Left lobe of liver (tissue), 2 donors: ENCODE measurements at regions not wholly inside any gene's neighbourhood (a gene's known extent, or its start where the extent isn't known, plus 50 kb on each side); places are given as distances from the start of the nearest gene placed in this dataset.

Experiments
- ATAC-seq: fragments of 200-7000 bp; cut with Tn5 transposase; one replicate; pipeline ENCODE4 v1.9.1; 2020; ENCODE audit warnings: mild to moderate bottlenecking, moderate library complexity
- DNase-seq: peaks from one replicate; pipeline ENCODE4 v3.0.0-alpha.2; 2020; ENCODE audit warnings: low spot score
- donor health status: DM: no; HTN: no; CAD: no; lungs with moderate emphysema.
- donor health status: DM: no; HTN: yes; CAD: no.

DNA sequence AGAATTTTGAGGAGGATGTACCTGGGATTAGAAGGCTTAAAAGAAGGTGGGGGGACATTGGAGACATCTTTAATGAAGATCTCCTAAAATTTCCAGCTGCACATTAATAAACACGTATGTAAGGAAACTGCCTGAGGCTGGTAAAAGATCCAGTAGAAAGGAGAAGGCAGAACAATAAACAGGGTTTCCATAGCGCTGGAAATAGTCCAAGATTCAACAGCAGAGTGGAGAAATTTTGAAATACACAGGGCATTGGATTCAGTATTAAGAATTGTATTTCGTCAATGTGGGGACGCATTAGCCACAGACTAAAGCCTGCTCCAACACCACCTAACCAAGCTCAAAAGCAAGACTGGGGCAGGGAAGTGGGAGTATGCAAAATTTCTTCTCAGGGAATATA lies 606.9 kb upstream of the NRXN1 start:
- ATAC-seq (no peak), DNase-seq (no peak)

DNA sequence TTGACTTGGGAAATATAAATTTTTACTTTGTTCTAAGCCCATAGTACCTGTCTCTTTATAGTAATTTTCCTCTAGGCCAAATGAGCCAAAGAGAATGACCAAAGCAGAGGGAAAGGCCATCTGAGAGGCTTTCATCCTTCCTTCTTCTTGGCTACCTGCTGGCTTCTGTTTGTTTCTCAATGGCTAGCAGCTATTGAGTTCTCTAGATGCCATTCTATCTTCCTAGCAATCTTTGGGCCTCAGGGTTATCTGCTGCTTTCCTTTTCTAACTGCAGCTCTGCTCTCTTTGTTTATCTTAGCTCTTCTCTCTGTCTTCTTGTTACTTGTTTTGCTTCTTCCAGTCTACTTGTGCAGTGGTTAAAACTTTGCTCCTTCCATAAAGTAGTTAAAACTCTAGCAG lies 601.1 kb upstream of the NRXN1 start:
- no peak for DNase-seq
- ATAC-seq = no peak

DNA sequence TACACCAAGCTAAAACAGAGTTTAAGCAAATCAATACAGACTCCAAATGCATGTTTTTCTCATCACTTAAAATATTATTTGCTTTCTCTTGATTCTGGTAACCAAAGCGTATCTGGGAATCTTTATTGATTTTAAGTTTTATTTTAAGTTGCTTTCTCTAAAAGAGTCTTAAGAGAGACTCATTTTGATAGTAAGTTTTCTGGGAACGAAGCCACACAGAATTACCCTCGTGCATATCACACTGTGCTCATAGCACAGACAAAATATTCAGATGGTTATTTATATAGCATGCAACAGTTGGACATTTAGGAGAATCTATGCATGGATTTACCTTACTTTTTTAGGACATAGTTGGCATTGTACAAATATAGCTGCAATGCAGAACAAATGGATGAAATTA lies 597.5 kb upstream of the NRXN1 start:
- DNase-seq (no peak), ATAC-seq (no peak)

DNA sequence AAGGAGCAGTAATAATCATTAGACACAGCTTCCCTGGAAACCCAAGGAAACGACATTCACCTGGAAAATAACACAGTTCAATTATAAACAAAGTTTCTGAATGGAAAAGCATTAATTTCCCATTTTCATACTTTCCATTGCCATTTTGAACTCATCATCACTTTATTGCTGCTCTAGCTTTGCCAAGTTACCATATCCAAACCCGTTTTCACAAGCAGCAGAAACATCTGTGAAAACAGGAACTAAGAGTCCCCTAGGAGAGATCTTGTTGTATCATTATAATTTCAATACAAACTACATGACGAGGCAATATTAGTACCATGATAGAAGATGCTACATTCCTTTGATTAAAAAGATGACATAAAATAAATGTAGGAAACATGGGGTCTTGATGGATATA lies 597.0 kb upstream of the NRXN1 start:
- ATAC-seq = no peak
- no peak for DNase-seq

DNA sequence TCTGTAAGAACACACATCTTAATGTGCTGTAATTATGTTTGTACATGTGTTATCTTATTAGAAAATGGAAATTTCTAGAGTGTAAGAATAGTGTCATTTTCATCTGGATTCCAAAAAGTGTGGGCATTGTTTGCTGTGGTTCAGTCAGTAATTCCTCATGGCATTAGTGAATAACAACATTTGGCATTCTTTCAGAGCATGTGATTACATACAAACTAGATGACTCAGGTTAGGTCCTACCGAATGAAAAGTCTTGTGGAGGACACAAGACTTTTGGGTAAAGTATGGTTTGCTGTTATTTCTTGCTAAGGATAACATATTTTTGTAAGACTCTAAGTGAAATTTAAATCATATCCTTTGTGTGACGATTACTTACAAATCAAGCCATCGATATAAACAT lies 593.1 kb upstream of the NRXN1 start:
- ATAC-seq (no peak), DNase-seq (no peak)

DNA sequence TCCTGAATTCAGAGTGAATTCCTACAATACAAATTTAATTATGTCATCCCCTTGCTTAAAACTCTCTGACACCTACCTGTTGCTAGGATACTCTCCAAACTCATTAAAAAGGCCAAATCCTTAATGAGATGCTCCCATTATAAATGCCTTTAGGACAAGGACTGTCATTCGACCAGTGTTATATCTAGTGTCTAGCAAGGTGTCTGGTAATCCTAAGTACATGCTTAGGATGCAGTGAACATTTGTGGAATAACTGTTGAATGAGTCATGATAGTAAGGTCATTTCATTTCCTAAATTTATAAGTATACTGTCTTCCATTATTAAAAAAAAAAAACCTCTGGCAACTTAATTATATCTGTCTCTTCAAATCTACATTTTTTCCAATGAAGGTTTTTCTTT lies 588.9 kb upstream of the NRXN1 start:
- no peak for ATAC-seq

DNA sequence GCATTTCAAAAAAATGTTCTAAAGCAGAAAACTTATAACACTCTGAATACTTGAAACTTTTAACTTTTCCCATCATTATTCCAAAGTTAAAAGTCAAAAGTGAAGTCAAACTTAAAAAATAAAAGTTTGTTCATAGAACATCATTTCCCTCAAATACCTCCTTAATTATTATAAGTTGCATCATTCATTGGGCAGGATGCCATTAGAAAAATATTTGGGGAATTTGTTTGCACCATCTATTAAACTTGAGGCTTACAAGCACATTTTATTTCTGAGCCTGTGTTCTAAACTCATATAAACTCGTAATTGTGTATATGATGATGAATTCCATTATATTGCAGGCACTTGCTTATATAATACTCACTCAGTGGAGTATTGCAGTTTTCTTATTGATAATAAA lies 588.0 kb upstream of the NRXN1 start:
- ATAC-seq = no peak

More for the DNA sequence above, 588.9 kb upstream of the NRXN1 start:
- no peak for DNase-seq

DNA sequence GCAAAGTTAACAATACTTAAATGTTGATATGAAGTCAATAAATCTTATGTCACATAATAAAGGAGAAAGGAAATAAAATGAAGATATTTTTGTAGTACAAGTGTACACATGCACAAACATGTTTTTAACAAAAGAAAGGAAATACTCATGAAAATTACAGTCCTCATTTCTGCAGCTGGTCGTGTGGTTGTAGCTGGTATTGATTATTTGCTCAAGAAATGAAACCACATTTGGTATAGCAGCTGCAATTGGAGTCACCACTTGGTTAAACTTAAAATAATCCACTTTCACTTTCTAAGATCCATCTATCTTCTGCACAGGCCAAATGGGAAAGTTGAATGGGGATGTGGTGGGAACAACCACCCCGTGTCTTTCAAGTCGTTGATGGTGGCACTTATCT lies 580.5 kb upstream of the NRXN1 start:
- DNase-seq (no peak), ATAC-seq (no peak)

More for the DNA sequence above, 588.0 kb upstream of the NRXN1 start:
- no peak for DNase-seq

DNA sequence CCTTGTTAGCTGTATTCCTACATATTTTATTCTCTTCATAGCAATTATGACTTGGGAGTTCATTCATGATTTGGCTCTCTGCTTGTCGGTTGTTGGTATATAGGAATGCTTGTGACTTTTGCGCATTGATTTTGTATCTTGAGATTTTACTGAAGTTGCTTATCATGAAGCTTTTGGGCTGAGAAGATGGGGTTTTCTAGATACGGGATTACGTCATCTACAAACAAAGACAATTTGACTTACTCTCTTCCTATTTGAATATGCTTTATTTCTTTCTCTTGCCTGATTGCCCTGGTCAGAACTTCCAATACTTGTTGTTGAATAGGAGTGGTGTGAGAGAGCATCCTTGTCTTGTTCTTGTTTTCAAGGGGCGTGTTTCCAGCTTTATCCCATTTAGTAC lies 569.8 kb upstream of the NRXN1 start:
- DNase-seq = no peak
- no peak for ATAC-seq

DNA sequence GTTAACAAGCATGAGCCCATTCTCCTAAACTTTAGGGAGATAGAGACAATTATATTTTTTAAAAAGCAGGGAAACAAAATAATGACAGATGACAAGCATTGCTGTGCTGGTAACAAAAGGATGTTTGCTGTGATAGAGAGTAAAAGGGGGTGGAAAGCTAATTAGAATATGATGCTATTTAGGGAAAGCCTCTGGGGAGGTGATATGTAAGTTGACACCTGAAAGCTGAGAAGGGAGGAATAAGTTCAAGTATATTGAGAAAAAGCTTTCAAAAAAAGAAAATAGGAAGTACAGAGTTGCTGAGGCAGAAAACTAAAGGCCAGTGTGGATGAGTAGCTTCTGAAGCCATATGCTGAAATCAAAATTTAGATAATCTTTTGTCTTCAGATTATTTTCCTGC lies 565.2 kb upstream of the NRXN1 start:
- no peak for DNase-seq
- ATAC-seq = no peak

DNA sequence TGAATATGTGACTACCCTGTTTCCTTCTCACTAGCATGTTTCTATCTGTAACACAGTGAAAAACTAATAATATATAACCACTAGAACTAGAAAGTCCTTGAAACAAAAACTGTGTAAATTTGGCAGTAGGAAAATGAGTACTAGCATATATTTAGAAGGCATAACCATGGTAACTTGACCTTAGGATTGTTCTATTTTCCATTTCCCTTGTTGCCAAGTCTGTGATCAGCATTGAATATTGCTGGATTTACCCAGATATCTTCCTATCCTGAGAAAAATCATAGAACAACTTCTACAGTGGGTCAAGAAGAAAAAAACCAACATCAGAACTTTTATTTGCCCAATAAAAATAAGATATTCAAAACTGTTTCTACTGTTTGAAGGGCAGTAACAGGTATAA lies 563.9 kb upstream of the NRXN1 start:
- ATAC-seq (no peak), DNase-seq (no peak)

DNA sequence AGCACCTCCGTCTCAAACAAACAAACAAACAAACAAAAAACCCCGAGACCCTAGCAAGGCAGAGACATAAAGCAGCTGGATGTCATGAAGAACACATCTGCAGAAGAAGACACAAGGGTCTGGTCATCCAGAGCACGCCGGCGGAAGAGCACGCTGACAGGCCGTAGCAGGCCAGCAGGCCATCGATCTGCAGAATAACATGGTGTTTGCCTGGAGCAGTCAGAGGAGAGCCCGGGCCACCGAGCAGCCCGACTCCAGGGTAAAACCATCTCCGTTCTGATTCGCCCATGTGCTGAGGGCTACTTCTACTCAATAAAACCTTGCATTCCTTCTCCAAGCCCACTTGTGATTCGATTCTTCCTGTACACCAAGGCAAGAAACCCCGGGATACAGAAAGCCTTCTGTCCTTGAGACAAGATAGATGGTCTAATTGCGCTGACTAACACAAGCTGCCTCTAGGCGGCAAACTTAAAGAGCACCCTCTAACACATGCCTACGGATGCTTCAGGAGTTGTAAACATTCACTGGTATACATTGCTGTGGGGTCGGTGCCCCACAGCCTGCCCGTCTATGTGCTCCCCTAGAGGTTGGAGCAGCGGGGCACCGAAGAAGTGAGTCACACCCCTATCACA lies 549.8 kb upstream of the NRXN1 start:
- ATAC-seq = no peak
- DNase-seq = no peak

DNA sequence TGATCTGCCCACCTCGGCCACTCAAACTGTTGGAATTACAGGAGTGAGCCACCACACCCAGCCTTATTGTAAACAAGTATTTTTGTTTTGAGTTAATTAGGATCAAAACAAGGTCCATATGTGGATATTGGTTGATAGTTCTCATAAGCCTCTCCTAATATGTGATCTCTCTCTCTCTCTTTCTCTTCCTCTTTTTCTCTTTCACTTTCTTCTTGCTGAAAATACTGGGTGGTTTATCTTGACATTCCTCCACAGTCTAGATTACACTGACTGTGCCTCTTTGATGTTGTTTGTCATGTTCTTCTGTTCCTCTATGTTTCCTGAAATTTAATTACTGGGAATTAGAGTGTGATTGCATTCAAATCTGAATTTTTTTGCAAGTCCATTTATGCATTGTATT lies 547.5 kb upstream of the NRXN1 start:
- no peak for ATAC-seq
- DNase-seq = no peak

DNA sequence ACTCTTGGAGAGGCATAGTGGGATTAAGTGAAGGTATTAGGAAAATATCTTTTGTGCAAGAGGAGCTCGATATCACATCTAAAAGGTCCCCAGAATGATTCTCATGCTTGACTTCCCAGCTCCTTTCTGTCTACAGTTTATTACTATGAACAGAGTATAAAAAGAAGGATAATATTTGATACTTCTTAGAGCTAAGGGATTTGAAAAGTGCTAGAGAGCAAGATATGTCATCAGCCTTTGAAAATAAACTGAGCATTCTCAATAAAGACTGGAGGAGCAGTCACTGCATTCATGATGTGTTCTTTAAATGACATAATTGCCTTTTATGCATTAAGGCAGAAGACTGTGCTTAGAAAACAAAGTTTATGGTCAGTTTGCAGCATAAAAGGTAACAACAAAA lies 543.2 kb upstream of the NRXN1 start:
- DNase-seq = no peak
- no peak for ATAC-seq

DNA sequence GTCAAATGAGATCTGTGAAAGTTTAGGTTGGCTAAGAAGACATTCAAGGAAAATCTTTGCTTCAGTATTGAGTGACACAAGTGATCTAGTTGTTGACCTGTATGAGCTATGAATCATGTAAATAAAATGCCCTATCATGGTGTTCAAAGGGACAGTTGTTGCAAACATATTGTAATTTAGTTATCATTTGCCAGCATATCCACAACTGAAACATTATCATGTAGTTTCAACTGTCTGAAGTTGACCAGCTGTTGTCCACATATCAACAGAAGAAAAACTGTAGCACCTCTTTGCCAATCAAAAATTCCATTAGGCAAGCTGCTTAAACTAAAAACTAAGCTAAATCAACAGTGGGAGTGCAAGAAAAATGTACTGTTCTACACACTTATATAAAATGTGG lies 527.1 kb upstream of the NRXN1 start:
- no peak for DNase-seq
- no peak for ATAC-seq

DNA sequence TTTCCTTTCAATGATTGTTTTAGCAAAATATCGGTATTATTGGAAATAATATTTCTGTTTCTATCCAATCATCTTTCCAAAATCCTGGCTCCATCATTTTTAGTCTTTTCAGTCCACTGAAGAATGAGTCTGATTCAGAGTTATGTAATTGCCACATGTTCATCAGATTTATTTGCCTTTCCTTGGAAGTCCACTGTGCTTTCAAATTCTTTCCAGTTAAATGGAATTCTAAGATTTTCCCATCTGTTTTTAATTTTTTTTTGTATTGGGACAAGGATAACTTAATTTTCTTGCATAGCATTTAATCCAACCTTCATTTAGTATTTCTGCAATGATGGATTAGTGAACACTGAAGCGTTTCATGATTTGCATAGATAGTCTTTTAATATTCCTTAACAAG lies 521.5 kb upstream of the NRXN1 start:
- ATAC-seq (no peak), DNase-seq (no peak)

DNA sequence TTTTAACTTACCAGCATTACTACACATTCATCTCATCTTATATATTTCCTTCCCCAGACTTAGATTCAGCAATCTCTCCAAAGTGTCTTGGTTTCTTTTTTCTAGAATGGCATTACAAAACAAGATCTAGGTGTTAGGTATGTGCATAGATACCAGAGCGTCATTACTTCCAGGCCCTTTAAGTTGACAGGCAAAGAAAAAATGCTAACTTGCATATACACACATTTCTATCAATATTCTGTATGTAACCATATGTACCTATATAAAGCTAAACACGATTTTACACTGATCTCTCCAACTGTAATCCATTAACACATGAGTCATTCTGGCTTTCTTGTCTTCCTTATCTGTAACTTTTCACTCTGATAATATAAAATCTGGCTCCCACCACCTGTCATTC lies 503.8 kb upstream of the NRXN1 start:
- DNase-seq (no peak), ATAC-seq (no peak)

DNA sequence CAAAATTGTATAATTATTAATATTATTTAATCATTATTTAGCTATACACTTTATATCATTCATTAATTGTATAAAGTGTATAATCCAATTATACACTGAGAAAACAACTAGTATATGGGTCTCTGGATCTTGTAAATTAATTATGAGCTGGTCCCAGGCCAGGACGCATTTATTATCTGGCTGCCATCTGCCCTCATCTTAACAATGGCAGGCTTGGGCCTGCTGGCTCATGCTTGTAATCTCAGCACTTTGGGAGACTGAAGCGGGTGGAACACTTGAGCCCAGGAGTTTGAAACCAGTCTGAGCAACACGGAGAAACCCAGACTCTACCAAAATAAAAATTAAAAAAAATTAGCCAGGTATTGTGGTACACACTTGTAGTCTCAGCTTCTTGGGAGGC lies 502.2 kb upstream of the NRXN1 start:
- DNase-seq (no peak), ATAC-seq (no peak)

DNA sequence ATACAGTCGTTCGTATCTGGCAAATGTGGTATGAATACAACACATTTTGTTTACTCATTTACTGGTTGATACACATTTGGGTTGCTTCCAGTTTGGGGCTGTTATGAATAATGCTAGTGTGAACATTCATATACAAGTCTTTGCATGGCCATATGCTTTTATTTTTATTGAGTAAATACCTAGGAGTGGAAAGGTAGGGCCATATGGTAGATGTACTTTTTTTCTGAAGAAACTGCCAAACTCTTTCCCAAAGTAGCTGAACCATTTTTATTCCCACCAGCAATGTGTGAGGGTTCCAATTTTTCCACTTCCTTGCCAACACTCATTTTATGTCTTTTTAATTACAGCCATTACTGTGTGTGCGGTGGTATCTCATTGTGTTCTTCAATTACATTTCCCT lies 496.2 kb upstream of the NRXN1 start:
- DNase-seq (no peak), ATAC-seq (no peak)

DNA sequence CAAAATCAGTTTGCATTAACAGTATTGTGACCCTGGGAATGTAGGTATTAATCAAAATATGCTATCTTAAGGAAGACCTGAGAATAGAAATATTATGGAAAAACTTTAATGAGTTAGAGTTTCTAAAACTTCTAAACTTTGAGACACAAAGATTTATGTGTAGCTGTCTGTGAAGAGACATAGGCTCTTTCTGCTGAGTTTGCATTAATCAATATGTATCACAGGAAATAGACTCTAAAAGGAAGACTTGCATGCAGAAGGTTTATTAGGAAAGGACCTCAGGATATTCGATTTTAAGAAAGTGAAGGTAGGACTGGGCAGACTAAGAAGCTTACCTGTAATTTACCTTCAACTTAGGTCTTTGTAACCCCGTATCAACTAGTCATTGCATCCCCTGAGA lies 494.8 kb upstream of the NRXN1 start:
- no peak for ATAC-seq
- no peak for DNase-seq

DNA sequence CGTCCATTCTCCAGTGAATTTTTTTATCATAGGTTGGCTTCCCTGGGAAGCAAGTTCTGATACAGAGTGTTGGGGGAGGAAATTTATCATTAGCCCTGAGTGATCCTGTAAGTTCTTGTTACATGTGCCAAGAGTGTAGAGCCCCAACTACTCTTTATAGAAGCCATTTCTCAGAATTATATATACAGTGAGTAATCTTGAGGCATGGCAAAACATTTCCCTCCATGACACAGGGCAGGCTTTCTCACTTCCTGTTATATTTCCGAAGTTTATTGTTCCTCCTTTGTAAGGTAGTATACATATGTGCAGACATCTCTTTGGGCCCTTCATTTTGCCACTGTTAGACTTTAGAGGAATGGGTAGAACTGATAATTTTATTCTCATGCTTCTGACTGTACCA lies 484.7 kb upstream of the NRXN1 start:
- DNase-seq = no peak
- ATAC-seq = no peak

DNA sequence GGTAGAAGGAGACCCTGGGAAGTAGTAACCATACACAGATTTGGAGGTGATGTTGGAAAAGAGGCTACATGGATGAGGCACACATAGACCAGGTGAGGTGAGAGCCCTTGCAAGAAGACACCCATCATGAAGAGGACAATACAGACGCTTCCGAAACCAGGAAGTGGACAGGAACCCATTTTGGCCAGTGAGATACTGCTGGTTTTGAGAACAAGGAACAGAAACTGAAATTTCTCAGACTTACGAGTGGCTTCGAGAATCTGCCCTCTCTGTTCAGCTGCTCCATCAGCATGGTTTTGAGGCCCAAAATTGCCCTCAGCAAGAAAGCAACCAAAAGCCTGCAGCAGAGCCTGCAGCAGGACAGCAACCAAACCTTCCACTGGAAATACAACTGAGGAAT lies 479.1 kb upstream of the NRXN1 start:
- ATAC-seq (no peak), DNase-seq (no peak)

DNA sequence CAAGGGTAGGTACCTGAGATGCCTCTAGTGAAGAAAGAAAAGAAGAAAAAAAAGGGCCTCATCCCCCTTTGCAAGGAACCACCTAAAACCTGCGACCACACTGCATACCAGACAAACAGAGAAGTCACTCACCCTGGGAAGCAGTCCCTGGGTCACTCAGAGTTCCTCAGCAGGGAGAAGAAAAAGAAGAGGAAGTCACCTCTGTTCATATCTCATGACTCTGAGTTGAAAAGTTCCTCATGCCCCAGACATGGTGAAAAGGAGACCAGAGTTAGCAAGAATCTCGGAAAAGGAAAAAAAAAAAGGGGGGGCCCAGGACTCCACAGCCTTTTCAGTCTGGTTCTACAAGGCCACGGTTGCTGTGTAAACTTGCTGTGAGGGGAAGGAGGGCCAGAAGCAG lies 478.4 kb upstream of the NRXN1 start:
- ATAC-seq = no peak
- DNase-seq = no peak

DNA sequence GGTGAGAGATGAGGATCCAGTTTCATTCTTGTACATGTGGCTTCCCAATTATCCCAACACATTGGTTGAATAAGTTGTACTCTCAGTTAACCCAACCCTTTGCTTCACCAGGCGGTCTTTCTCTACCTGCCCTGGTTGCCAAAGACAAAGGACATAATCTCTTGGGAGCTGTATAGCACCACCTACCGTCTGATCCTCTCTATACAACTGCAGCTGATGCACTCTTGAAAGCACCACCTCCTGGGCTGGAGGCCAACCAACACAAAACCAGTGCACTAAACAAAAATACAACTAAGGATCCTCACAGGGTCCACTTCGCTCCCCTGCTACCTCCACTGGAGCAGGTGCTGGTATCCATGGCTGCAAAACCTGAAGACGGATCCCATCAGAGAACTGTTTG lies 473.6 kb upstream of the NRXN1 start:
- peak; percentile 87 for ATAC-seq
- peak; percentile 59 for DNase-seq
